HCT116 (cell line): ENCODE measurements at regions not wholly inside any gene's neighbourhood (a gene's known extent, or its start where the extent isn't known, plus 50 kb on each side); places are given as distances from the start of the nearest gene placed in this dataset.

Experiments used
- EZH2 ChIP-seq: fragments of 200-600 bp; sonication (generic); IDR thresholded peaks from 2 replicates; pipeline ENCODE4 v1.6.1; 2017; ENCODE audit warnings: antibody characterized with exemption, mixed run types
- JUND ChIP-seq: IDR thresholded peaks from 2 replicates; pipeline ENCODE4 v1.6.1; 2012
- POLR2AphosphoS5 ChIP-seq: IDR thresholded peaks from 2 replicates; pipeline ENCODE4 v1.6.1; 2011; ENCODE audit warnings: mild to moderate bottlenecking, low read depth, low read length, moderate library complexity
- SP1 ChIP-seq: IDR thresholded peaks from 2 replicates; pipeline ENCODE4 v1.6.1; 2012; ENCODE audit warnings: low read depth
- TF ChIP-seq, protein P1 (sequence below): IDR thresholded peaks from 2 replicates; pipeline ENCODE4 v1.6.1; 2012; ENCODE audit warnings: low read depth
- TF ChIP-seq, protein P2 (sequence below), 3 experiments: fragments of 200-600 bp in 1 of 3; sonication (generic) in 1 of 3; IDR thresholded peaks in 2 of 3; conservative IDR thresholded peaks in 1 of 3; 2 replicates each; pipeline ENCODE4 v1.5.1; 2012 to 2017; ENCODE audit warnings: low read depth in 2 of 3, low read length in 2 of 3, antibody characterized with exemption in 1 of 3, borderline replicate concordance in 1 of 3, control low read depth in 1 of 3, mild to moderate bottlenecking in 1 of 3, mixed read lengths in 1 of 3, mixed run types in 1 of 3, moderate library complexity in 1 of 3; ENCODE audit not compliant: insufficient read depth in 1 of 3

DNA sequence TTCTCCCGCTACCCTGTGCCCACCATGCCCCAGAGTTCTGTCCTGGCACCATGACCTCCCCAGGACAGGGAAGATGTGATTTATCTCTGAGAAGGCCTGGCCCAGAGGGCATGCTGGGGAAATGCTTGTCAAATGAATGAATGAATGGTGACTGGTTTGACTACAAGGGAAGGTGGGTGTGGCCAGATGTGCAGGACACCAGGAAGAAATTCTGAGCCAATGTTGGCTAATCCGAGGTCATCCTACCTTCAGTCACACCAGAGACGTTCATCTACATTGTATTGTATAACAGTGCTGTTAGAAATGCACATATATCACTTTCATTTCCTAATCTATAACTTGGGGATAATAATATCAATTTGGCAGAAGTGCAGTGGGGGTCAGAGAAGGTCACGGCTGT is 138.4 kb downstream of the FAM43A start:
- TF ChIP-seq, protein P1, sequence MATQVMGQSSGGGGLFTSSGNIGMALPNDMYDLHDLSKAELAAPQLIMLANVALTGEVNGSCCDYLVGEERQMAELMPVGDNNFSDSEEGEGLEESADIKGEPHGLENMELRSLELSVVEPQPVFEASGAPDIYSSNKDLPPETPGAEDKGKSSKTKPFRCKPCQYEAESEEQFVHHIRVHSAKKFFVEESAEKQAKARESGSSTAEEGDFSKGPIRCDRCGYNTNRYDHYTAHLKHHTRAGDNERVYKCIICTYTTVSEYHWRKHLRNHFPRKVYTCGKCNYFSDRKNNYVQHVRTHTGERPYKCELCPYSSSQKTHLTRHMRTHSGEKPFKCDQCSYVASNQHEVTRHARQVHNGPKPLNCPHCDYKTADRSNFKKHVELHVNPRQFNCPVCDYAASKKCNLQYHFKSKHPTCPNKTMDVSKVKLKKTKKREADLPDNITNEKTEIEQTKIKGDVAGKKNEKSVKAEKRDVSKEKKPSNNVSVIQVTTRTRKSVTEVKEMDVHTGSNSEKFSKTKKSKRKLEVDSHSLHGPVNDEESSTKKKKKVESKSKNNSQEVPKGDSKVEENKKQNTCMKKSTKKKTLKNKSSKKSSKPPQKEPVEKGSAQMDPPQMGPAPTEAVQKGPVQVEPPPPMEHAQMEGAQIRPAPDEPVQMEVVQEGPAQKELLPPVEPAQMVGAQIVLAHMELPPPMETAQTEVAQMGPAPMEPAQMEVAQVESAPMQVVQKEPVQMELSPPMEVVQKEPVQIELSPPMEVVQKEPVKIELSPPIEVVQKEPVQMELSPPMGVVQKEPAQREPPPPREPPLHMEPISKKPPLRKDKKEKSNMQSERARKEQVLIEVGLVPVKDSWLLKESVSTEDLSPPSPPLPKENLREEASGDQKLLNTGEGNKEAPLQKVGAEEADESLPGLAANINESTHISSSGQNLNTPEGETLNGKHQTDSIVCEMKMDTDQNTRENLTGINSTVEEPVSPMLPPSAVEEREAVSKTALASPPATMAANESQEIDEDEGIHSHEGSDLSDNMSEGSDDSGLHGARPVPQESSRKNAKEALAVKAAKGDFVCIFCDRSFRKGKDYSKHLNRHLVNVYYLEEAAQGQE: no peak
- TF ChIP-seq, protein P2, sequence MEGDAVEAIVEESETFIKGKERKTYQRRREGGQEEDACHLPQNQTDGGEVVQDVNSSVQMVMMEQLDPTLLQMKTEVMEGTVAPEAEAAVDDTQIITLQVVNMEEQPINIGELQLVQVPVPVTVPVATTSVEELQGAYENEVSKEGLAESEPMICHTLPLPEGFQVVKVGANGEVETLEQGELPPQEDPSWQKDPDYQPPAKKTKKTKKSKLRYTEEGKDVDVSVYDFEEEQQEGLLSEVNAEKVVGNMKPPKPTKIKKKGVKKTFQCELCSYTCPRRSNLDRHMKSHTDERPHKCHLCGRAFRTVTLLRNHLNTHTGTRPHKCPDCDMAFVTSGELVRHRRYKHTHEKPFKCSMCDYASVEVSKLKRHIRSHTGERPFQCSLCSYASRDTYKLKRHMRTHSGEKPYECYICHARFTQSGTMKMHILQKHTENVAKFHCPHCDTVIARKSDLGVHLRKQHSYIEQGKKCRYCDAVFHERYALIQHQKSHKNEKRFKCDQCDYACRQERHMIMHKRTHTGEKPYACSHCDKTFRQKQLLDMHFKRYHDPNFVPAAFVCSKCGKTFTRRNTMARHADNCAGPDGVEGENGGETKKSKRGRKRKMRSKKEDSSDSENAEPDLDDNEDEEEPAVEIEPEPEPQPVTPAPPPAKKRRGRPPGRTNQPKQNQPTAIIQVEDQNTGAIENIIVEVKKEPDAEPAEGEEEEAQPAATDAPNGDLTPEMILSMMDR (IDR thresholded peaks at IDR 0.05 in 2 of 3, conservative IDR thresholded peaks at IDR 0.05 in 1 of 3; ENCODE audit: borderline replicate concordance in 1 of 3, insufficient read depth in 1 of 3, low read depth in 2 of 3, low read length in 2 of 3): no peak
- no peak for TF ChIP-seq JUND
- no peak for TF ChIP-seq SP1
- TF ChIP-seq EZH2: no peak
- no peak for TF ChIP-seq POLR2AphosphoS5
